Stimulated activated CD4-positive, alpha-beta T cell treated with anti-CD3 and anti-CD28 coated beads, Interleukin-12 subunit alpha, Interleukin-12 subunit beta, amount 100 ng/mL, for 24 hours (primary cell): ENCODE measurements at regions not wholly inside any gene's neighbourhood (a gene's known extent, or its start where the extent isn't known, plus 50 kb on each side); places are given as distances from the start of the nearest gene placed in this dataset.
"Not testable (repeated sequence)": the region's sequence is repeated elsewhere in the genome, so short reads cannot be mapped to it uniquely, and the experiment has no call there.

Experiments used
- DNase-seq, 2 experiments: peaks; one replicate each; pipeline ENCODE4 v3.0.0-alpha.2; 2020; ENCODE audit warnings: low read depth in 2 of 2

- no peak for DNase-seq
These were observed 311.4 kb upstream of the NCAM1 start for GRCh38 chr11:112649856-112650255.

GRCh38 chr11:112650527-112650926 lies 310.7 kb upstream of the NCAM1 start:
- no peak for DNase-seq

- DNase-seq, result no peak
These were observed 309.8 kb upstream of the NCAM1 start for GRCh38 chr11:112651386-112651785.

- no peak for DNase-seq
These were observed 308.3 kb upstream of the NCAM1 start for GRCh38 chr11:112652786-112653390.

- no peak for DNase-seq
These were observed 305.8 kb upstream of the NCAM1 start for GRCh38 chr11:112655371-112655770.

- no peak for DNase-seq
These were observed 304.3 kb upstream of the NCAM1 start for GRCh38 chr11:112656772-112657428.

GRCh38 chr11:112658431-112658878 lies 302.8 kb upstream of the NCAM1 start:
- no peak for DNase-seq

GRCh38 chr11:112661146-112661545 lies 300.1 kb upstream of the NCAM1 start:
- no peak for DNase-seq

- DNase-seq, result no peak
These were observed 299.6 kb upstream of the NCAM1 start for GRCh38 chr11:112661571-112661970.

GRCh38 chr11:112662554-112662953 lies 298.7 kb upstream of the NCAM1 start:
- no peak for DNase-seq

- no peak for DNase-seq
These were observed 297.1 kb upstream of the NCAM1 start for GRCh38 chr11:112663947-112664634.

GRCh38 chr11:112665291-112665690 lies 295.9 kb upstream of the NCAM1 start:
- DNase-seq, result no peak

- DNase-seq, result no peak
These were observed 295.0 kb upstream of the NCAM1 start for GRCh38 chr11:112666253-112666652.

GRCh38 chr11:112670806-112671570 lies 290.2 kb upstream of the NCAM1 start:
- DNase-seq, result no peak

- DNase-seq, result not testable (repeated sequence)
These were observed 287.8 kb upstream of the NCAM1 start for GRCh38 chr11:112673401-112673800.

- DNase-seq, result no peak
These were observed 276.1 kb upstream of the NCAM1 start for GRCh38 chr11:112685111-112685510.

- no peak for DNase-seq
These were observed 271.4 kb upstream of the NCAM1 start for GRCh38 chr11:112689851-112690250.

GRCh38 chr11:112693781-112694180 lies 267.4 kb upstream of the NCAM1 start:
- no peak for DNase-seq

GRCh38 chr11:112694245-112694644 lies 267.0 kb upstream of the NCAM1 start:
- no peak for DNase-seq

- DNase-seq, result no peak
These were observed 266.4 kb upstream of the NCAM1 start for GRCh38 chr11:112694813-112695212.

GRCh38 chr11:112697391-112698178 lies 263.6 kb upstream of the NCAM1 start:
- DNase-seq, result no peak
